BJ (cell line): ENCODE measurements at regions not wholly inside any gene's neighbourhood (a gene's known extent, or its start where the extent isn't known, plus 50 kb on each side); places are given as distances from the start of the nearest gene placed in this dataset.

Experiments used
- CTCF ChIA-PET: fragments of 350-600 bp; formaldehyde crosslinking; extraction: SDS; loops from one replicate; lab custom pipeline; 2021; ENCODE audit warnings: antibody characterized with exemption, inconsistent platforms; lab: Yijun Ruan, JAX
- POLR2A ChIA-PET: fragments of 300-600 bp; sonication (Branson Sonifier 250); formaldehyde crosslinking; extraction: SDS; loops from one replicate; lab custom pipeline; 2021; ENCODE audit warnings: antibody characterized with exemption; lab: Charles Lee
- DNase-seq: peaks from one replicate; pipeline ENCODE4 v3.0.0-alpha.2; 2011; ENCODE audit warnings: low read depth
- H3K27me3 ChIP-seq: 2 replicates; pipeline ENCODE4 v1.6.0; 2011; ENCODE audit warnings: low read length; ENCODE audit not compliant: control insufficient read depth, insufficient read depth
- H3K36me3 ChIP-seq: 2 replicates; pipeline ENCODE4 v1.5.1; 2011; ENCODE audit warnings: low read length; ENCODE audit not compliant: control insufficient read depth, insufficient read depth
- H3K4me3 ChIP-seq: 2 replicates; pipeline ENCODE4 v1.5.1; 2011; ENCODE audit warnings: low read depth, mild to moderate bottlenecking, control low read depth, low read length
- CTCF ChIP-seq: IDR thresholded peaks from 2 replicates; pipeline ENCODE4 v1.5.1; 2011; ENCODE audit warnings: low read depth, mild to moderate bottlenecking, control low read depth, inconsistent platforms, low read length, moderate library complexity; ENCODE audit not compliant: insufficient read depth

GRCh38 chr12:31225656-31226535 is 100.1 kb downstream of the SINHCAF start:
- H3K4me3 ChIP-seq: no peak overlapping the region
- CTCF ChIA-PET: interaction anchor here (1.3 kb wide), 1 partner anchor 12 kb away, joined by 3 read pairs; no protein-coding TSS in a partner anchor
- TF ChIP-seq CTCF: no peak
- no peaks in the 10 kb centered on the region for H3K36me3 ChIP-seq
- DNase-seq: no peak
- POLR2A ChIA-PET: no interaction called here
- no peaks in the 10 kb centered on the region for H3K27me3 ChIP-seq

- ChIA-PET CTCF (interaction anchor here (1.1 to 1.3 kb wide), 2 partner anchors 9 to 11 kb away, joined by 3 read pairs; no protein-coding TSS in a partner anchor), POLR2A (no interaction called here)
- no peak for TF ChIP-seq CTCF
- DNase-seq: no peak
- no peaks in the 10 kb centered on the region for H3K27me3 ChIP-seq
- no peaks in the 10 kb centered on the region for H3K36me3 ChIP-seq
- no peak overlapping the region for H3K4me3 ChIP-seq
Measured at GRCh38 chr12:31226639-31227038, 99.3 kb downstream of the SINHCAF start.

- ChIA-PET CTCF (interaction anchor here (0.9 to 1.2 kb wide), 3 partner anchors 8 to 44 kb away, joined by 3 to 4 read pairs (median 3); no protein-coding TSS in a partner anchor), POLR2A (no interaction called here)
- DNase-seq: no peak
- no peaks in the 10 kb centered on the region for H3K27me3 ChIP-seq
- no peaks in the 10 kb centered on the region for H3K36me3 ChIP-seq
- no peak overlapping the region for H3K4me3 ChIP-seq
- no peak for TF ChIP-seq CTCF
Measured at GRCh38 chr12:31227401-31227981, 98.5 kb downstream of the SINHCAF start.

- Histone ChIP-seq H3K36me3 (no peaks in the 10 kb centered on the region), H3K4me3 (no peak overlapping the region), H3K27me3 (peaks cover 6% of the 10 kb centered on the region)
- POLR2A ChIA-PET: no interaction called here
- TF ChIP-seq CTCF: no peak
- DNase-seq: no peak
- CTCF ChIA-PET: interaction anchor here (1.2 kb wide), 1 partner anchor 9 kb away, joined by 3 read pairs; no protein-coding TSS in a partner anchor
Measured at GRCh38 chr12:31228811-31229792, 96.8 kb downstream of the SINHCAF start.
